ENCODE measurements at regions not wholly inside any gene's neighbourhood (a gene's known extent, or its start where the extent isn't known, plus 50 kb on each side); places are given as distances from the start of the nearest gene placed in this dataset.

- no peaks in the 10 kb centered on the region for H3K4me1 ChIP-seq (ENCODE audit: control insufficient read depth in 1 of 2, insufficient read depth in 2 of 2, low read length in 2 of 2)
- Mint-ChIP-seq H3K36me3 (peaks cover 18 to 27% of the 10 kb centered on the region in 2 donors), H3K4me3 (no peak overlapping the region), H3K27ac (peak overlapping the region in 2 of 7 donors; percentile 1 to 32), H3K4me1 (peaks cover 7% of the 10 kb centered on the region), H3K9me3 (peaks cover 3 to 20% (median 13%) of the 10 kb centered on the region in 7 donors), H3K27me3 (ENCODE audit: low read depth in 3 of 3) (no peaks in the 10 kb centered on the region)
- no peak overlapping the region for H3K4me3 ChIP-seq (replicated peaks in 1 of 3; ENCODE audit: low read depth in 2 of 3, low read length in 3 of 3)
- H2AFZ ChIP-seq (ENCODE audit: insufficient read depth, low read depth, low read length, poor library complexity, severe bottlenecking): no peak overlapping the region
- peaks cover 48% of the 10 kb centered on the region for H4K20me1 ChIP-seq (ENCODE audit: insufficient read depth, low read length)
- H3K27ac ChIP-seq (ENCODE audit: low read depth in 1 of 2, low read length in 2 of 2): no peak overlapping the region
- TF ChIP-seq, protein P1, sequence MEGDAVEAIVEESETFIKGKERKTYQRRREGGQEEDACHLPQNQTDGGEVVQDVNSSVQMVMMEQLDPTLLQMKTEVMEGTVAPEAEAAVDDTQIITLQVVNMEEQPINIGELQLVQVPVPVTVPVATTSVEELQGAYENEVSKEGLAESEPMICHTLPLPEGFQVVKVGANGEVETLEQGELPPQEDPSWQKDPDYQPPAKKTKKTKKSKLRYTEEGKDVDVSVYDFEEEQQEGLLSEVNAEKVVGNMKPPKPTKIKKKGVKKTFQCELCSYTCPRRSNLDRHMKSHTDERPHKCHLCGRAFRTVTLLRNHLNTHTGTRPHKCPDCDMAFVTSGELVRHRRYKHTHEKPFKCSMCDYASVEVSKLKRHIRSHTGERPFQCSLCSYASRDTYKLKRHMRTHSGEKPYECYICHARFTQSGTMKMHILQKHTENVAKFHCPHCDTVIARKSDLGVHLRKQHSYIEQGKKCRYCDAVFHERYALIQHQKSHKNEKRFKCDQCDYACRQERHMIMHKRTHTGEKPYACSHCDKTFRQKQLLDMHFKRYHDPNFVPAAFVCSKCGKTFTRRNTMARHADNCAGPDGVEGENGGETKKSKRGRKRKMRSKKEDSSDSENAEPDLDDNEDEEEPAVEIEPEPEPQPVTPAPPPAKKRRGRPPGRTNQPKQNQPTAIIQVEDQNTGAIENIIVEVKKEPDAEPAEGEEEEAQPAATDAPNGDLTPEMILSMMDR (IDR thresholded peaks at IDR 0.05): no peak
- H3K9ac ChIP-seq (ENCODE audit: insufficient read depth, low read length, poor library complexity, severe bottlenecking): no peak overlapping the region
- intact Hi-C loops (cut with micrococcal nuclease): no loop called here
- no peaks in the 10 kb centered on the region for H3K27me3 ChIP-seq (ENCODE audit: control insufficient read depth in 2 of 2, insufficient read depth in 2 of 2, low read length in 2 of 2)
- H3K79me2 ChIP-seq (ENCODE audit: insufficient read depth, low read length): no peaks in the 10 kb centered on the region
- peaks cover 0 to 14% of the 10 kb centered on the region in 2 donors for H3K36me3 ChIP-seq (replicated peaks in 1 of 2; ENCODE audit: control insufficient read depth in 1 of 2, insufficient read depth in 2 of 2, low read length in 2 of 2)
- H3K9me3 ChIP-seq (replicated peaks in 1 of 2; ENCODE audit: control insufficient read depth in 1 of 2, insufficient read depth in 1 of 2, low read length in 2 of 2): peaks cover 9 to 14% of the 10 kb centered on the region in 2 donors
- DNase-seq: no peak
- no peak overlapping the region for H3K4me2 ChIP-seq (replicated peaks; ENCODE audit: extremely low read depth, low read length, poor library complexity, severe bottlenecking)
Measured at GRCh38 chr7:130973637-130974036, 239.6 kb upstream of the KLF14 start.

- peaks cover 7% of the 10 kb centered on the region for H3K4me1 Mint-ChIP-seq
- Histone ChIP-seq H3K4me2 (replicated peaks; ENCODE audit: extremely low read depth, low read length, poor library complexity, severe bottlenecking) (no peak overlapping the region), H3K9me3 (replicated peaks in 1 of 2; ENCODE audit: control insufficient read depth in 1 of 2, insufficient read depth in 1 of 2, low read length in 2 of 2) (peaks cover 9 to 14% of the 10 kb centered on the region in 2 donors), H3K9ac (ENCODE audit: insufficient read depth, low read length, poor library complexity, severe bottlenecking) (no peak overlapping the region), H3K4me3 (replicated peaks in 1 of 3; ENCODE audit: low read depth in 2 of 3, low read length in 3 of 3) (no peak overlapping the region), H4K20me1 (ENCODE audit: insufficient read depth, low read length) (peaks cover 51% of the 10 kb centered on the region), H3K27me3 (ENCODE audit: control insufficient read depth in 2 of 2, insufficient read depth in 2 of 2, low read length in 2 of 2) (no peaks in the 10 kb centered on the region), H3K4me1 (ENCODE audit: control insufficient read depth in 1 of 2, insufficient read depth in 2 of 2, low read length in 2 of 2) (no peaks in the 10 kb centered on the region), H3K79me2 (ENCODE audit: insufficient read depth, low read length) (no peaks in the 10 kb centered on the region), H2AFZ (ENCODE audit: insufficient read depth, low read depth, low read length, poor library complexity, severe bottlenecking) (no peak overlapping the region), H3K36me3 (replicated peaks in 1 of 2; ENCODE audit: control insufficient read depth in 1 of 2, insufficient read depth in 2 of 2, low read length in 2 of 2) (peaks cover 0 to 14% of the 10 kb centered on the region in 2 donors), H3K27ac (ENCODE audit: low read depth in 1 of 2, low read length in 2 of 2) (no peak overlapping the region)
- H3K9me3 Mint-ChIP-seq: peaks cover 3 to 20% (median 13%) of the 10 kb centered on the region in 7 donors
- H3K27ac Mint-ChIP-seq: no peak overlapping the region
- no peak for DNase-seq
- peaks cover 18 to 27% of the 10 kb centered on the region in 2 donors for H3K36me3 Mint-ChIP-seq
- TF ChIP-seq, protein P1 (IDR thresholded peaks at IDR 0.05): no peak
- intact Hi-C loops (cut with micrococcal nuclease): no loop called here
- no peaks in the 10 kb centered on the region for H3K27me3 Mint-ChIP-seq (ENCODE audit: low read depth in 3 of 3)
- 95% methylated on average over 2 of the region's 2 CpGs for WGBS (ENCODE audit: insufficient coverage)
- no peak overlapping the region for H3K4me3 Mint-ChIP-seq
Measured at GRCh38 chr7:130974169-130974568, 240.2 kb upstream of the KLF14 start.

All from CD14-positive monocyte (primary cell).